Transverse colon (tissue), 3 donors: ENCODE measurements at regions not wholly inside any gene's neighbourhood (a gene's known extent, or its start where the extent isn't known, plus 50 kb on each side); places are given as distances from the start of the nearest gene placed in this dataset.

Experiments
- CTCF ChIP-seq, 5 experiments: fragments of 200-600 bp in 3 of 5; fragments of 450-650 bp in 2 of 5; sonication (generic) in 3 of 5; IDR thresholded peaks; 1 replicate in 2 of 5; 2 replicates in 3 of 5; pipeline ENCODE4 v1.5.1; 2016 to 2017; ENCODE audit warnings: antibody characterized with exemption in 5 of 5, inconsistent platforms in 3 of 5, mild to moderate bottlenecking in 2 of 5, moderate library complexity in 1 of 5
- POLR2A ChIP-seq: fragments of 450-650 bp; IDR thresholded peaks from one replicate; pipeline ENCODE4 v1.6.1; 2016; ENCODE audit warnings: antibody characterized with exemption, mild to moderate bottlenecking, moderate library complexity

GRCh38 chr20:51085769-51086168 lies 62.9 kb upstream of the KCNG1 start:
- TF ChIP-seq CTCF (IDR thresholded peaks at IDR 0.05) (no peak), POLR2A (no peak)
